SK-N-SH (cell line): ENCODE measurements at regions not wholly inside any gene's neighbourhood (a gene's known extent, or its start where the extent isn't known, plus 50 kb on each side); places are given as distances from the start of the nearest gene placed in this dataset.
A peak's percentile ranks its signal among the peaks of the same experiment; 100 is the strongest.

Source experiments
- CTCF ChIA-PET: fragments of 300-600, 350-600 bp; formaldehyde crosslinking; extraction: SDS; loops from one replicate; lab custom pipeline; 2021; lab: Yijun Ruan, JAX
- POLR2A ChIA-PET: fragments of 350-600 bp; sonication (Branson Sonifier 250); formaldehyde crosslinking; extraction: SDS; loops from one replicate; lab custom pipeline; 2020; ENCODE audit warnings: antibody characterized with exemption, inconsistent platforms; lab: Yijun Ruan, JAX
- DNase-seq: peaks from one replicate; pipeline ENCODE4 v3.0.0; 2012
- H2AFZ ChIP-seq: fragments of 200-600 bp; sonication (generic); 2 replicates; pipeline ENCODE4 v1.8.1; 2016; ENCODE audit warnings: antibody characterized with exemption, mild to moderate bottlenecking, low read depth
- H3F3A ChIP-seq: fragments of 200-600 bp; sonication (generic); replicated peaks from 2 replicates; pipeline ENCODE3; 2016; ENCODE audit warnings: antibody characterized with exemption, mild to moderate bottlenecking; ENCODE audit not compliant: insufficient read depth
- H3K27ac ChIP-seq, 2 experiments: fragments of 200-500 bp in 1 of 2; fragments of 200-600 bp in 1 of 2; sonication (Bioruptor generic) in 1 of 2; sonication (generic), shearing (Covaris generic) in 1 of 2; 2 replicates each; pipeline versions ENCODE4 v1.5.1 to v1.6.1; 2014 to 2016; ENCODE audit warnings: low read depth in 2 of 2, inconsistent platforms in 1 of 2, low read length in 1 of 2, mild to moderate bottlenecking in 1 of 2, mixed read lengths in 1 of 2
- H3K27me3 ChIP-seq: fragments of 200-600 bp; sonication (generic), shearing (Covaris generic); 2 replicates; pipeline ENCODE4 v1.6.1; 2016; ENCODE audit warnings: mixed run types; ENCODE audit not compliant: insufficient read depth
- H3K36me3 ChIP-seq, 2 experiments: fragments of 200-500 bp in 1 of 2; fragments of 200-600 bp in 1 of 2; sonication (Bioruptor generic) in 1 of 2; sonication (generic) in 1 of 2; replicated peaks in 1 of 2; 2 replicates each; pipeline versions ENCODE3 to v1.5.1; 2014 to 2016; ENCODE audit warnings: low read length in 1 of 2, mild to moderate bottlenecking in 1 of 2; ENCODE audit not compliant: insufficient read depth in 2 of 2, control insufficient read depth in 1 of 2
- H3K4me1 ChIP-seq, 2 experiments: fragments of 200-500 bp in 1 of 2; fragments of 200-600 bp in 1 of 2; sonication (Bioruptor generic) in 1 of 2; sonication (generic), shearing (Covaris generic) in 1 of 2; 2 replicates each; pipeline versions ENCODE4 v1.5.1 to v1.6.1; 2014 to 2016; ENCODE audit warnings: low read depth in 1 of 2, low read length in 1 of 2, mixed run types in 1 of 2; ENCODE audit not compliant: insufficient read depth in 2 of 2, control insufficient read depth in 1 of 2
- H3K4me2 ChIP-seq: fragments of 200-600 bp; sonication (generic), shearing (Covaris generic); 2 replicates; pipeline ENCODE4 v1.6.1; 2017; ENCODE audit warnings: mixed run types
- H3K4me3 ChIP-seq, 2 experiments: fragments of 200-500 bp in 1 of 2; fragments of 200-600 bp in 1 of 2; sonication (Bioruptor generic) in 1 of 2; sonication (generic), shearing (Covaris generic) in 1 of 2; 2 replicates each; pipeline versions ENCODE4 v1.5.1 to v1.8.1; 2014 to 2016; ENCODE audit warnings: low read depth in 2 of 2, inconsistent platforms in 1 of 2, low read length in 1 of 2, mild to moderate bottlenecking in 1 of 2, mixed read lengths in 1 of 2, moderate library complexity in 1 of 2
- H3K79me2 ChIP-seq: fragments of 200-600 bp; sonication (generic); 2 replicates; pipeline ENCODE4 v1.8.1; 2017; ENCODE audit warnings: mild to moderate bottlenecking; ENCODE audit not compliant: insufficient read depth
- H3K9ac ChIP-seq: fragments of 200-600 bp; sonication (generic); 2 replicates; pipeline ENCODE4 v1.6.1; 2017; ENCODE audit warnings: mixed run types
- H3K9me2 ChIP-seq: fragments of 200-600 bp; sonication (generic); 2 replicates; pipeline ENCODE4 v1.6.1; 2017; ENCODE audit warnings: mixed run types
- H3K9me3 ChIP-seq: fragments of 200-600 bp; sonication (generic); 2 replicates; pipeline ENCODE4 v1.6.1; 2017; ENCODE audit warnings: mixed run types, mild to moderate bottlenecking, moderate library complexity
- H4K20me1 ChIP-seq: fragments of 200-600 bp; sonication (generic); 2 replicates; pipeline ENCODE4 v1.6.1; 2017; ENCODE audit warnings: mild to moderate bottlenecking, mixed run types; ENCODE audit not compliant: insufficient read depth
- CHD2 ChIP-seq: fragments of 150-350 bp; IDR thresholded peaks from 2 replicates; pipeline ENCODE4 v1.6.1; 2018; ENCODE audit warnings: low read length; ENCODE audit not compliant: partially characterized antibody
- ELF1 ChIP-seq: IDR thresholded peaks from 2 replicates; pipeline ENCODE4 v1.4.0; 2012
- EP300 ChIP-seq, 2 experiments: IDR thresholded peaks; 2 replicates each; pipeline versions ENCODE4 v1.4.0 to v1.6.1; 2012; ENCODE audit warnings: borderline replicate concordance in 1 of 2, low read depth in 1 of 2, low read length in 1 of 2
- GABPA ChIP-seq: IDR thresholded peaks from 2 replicates; pipeline ENCODE4 v1.4.0; 2012; ENCODE audit warnings: low read depth, mild to moderate bottlenecking
- MEF2A ChIP-seq: IDR thresholded peaks from 2 replicates; pipeline ENCODE4 v1.4.0; 2012; ENCODE audit warnings: low read depth, borderline replicate concordance
- NRF1 ChIP-seq: IDR thresholded peaks from 2 replicates; pipeline ENCODE4 v1.6.1; 2012; ENCODE audit warnings: low read depth, mild to moderate bottlenecking, low read length
- POLR2AphosphoS5 ChIP-seq: IDR thresholded peaks from 2 replicates; pipeline ENCODE4 v1.6.1; 2012; ENCODE audit warnings: low read depth, low read length
- SIN3A ChIP-seq: IDR thresholded peaks from 2 replicates; pipeline ENCODE4 v1.6.1; 2012; ENCODE audit warnings: low read depth, mild to moderate bottlenecking, low read length, moderate library complexity, borderline replicate concordance
- SMC3 ChIP-seq: IDR thresholded peaks from 2 replicates; pipeline ENCODE4 v1.6.1; 2012; ENCODE audit warnings: low read depth, low read length, improper control_type of control experiment
- TCF12 ChIP-seq: IDR thresholded peaks from 2 replicates; pipeline ENCODE4 v1.4.0; 2012
- TEAD4 ChIP-seq: IDR thresholded peaks from 2 replicates; pipeline ENCODE4 v1.4.0; 2012; ENCODE audit warnings: mild to moderate bottlenecking, borderline replicate concordance; ENCODE audit not compliant: insufficient read depth
- WGBS: methylation state at CpG from one replicate; pipeline ENCODE4 v1.1.6; 2017; ENCODE audit warnings: low lambda C conversion rate; 5-methylcytosine and 5-hydroxymethylcytosine counted together
- TF ChIP-seq, protein P1 (sequence below): IDR thresholded peaks from 2 replicates; pipeline ENCODE4 v1.4.0; 2012; ENCODE audit warnings: low read depth
- TF ChIP-seq, protein P2 (sequence below): IDR thresholded peaks from 2 replicates; pipeline ENCODE4 v1.4.0; 2012; ENCODE audit warnings: low read depth, borderline replicate concordance
- TF ChIP-seq, protein P3 (sequence below): IDR thresholded peaks from 2 replicates; pipeline ENCODE4; 2012
- TF ChIP-seq, protein P4 (sequence below): IDR thresholded peaks from 2 replicates; pipeline ENCODE4 v1.4.0; 2012; ENCODE audit warnings: low read depth, borderline replicate concordance

DNA sequence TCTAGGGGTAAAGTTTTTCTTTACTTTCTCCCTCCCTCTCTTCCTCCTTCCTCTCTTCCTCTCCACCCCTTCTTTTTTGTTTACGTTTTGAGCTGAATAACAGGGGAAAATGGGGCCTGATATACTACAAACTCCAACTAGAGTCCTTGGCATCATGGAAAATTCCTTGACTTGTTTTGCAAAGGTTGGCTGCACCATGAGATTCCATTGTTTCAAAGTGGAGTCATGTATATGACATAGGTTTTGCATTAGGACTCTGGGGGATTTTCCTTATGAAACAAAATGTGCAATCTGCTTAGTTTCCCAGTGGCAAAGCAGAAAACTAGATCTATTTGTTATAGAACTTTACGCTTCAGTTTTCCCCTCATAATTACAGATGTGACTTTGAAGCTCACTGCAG, 233.5 kb upstream of the PGRMC2 start:
- H3K9me2 ChIP-seq = no peaks in the 10 kb centered on the region
- H3K4me3 ChIP-seq = no peak overlapping the region
- no peaks in the 10 kb centered on the region for H3K79me2 ChIP-seq
- H3F3A ChIP-seq = peaks cover 21% of the 10 kb centered on the region
- H3K27me3 ChIP-seq = no peaks in the 10 kb centered on the region
- no peak overlapping the region for H3K4me2 ChIP-seq
- no peaks in the 10 kb centered on the region for H3K9me3 ChIP-seq
- no peak for DNase-seq
- H3K36me3 ChIP-seq = no peaks in the 10 kb centered on the region
- no peak overlapping the region for H2AFZ ChIP-seq
- TF ChIP-seq, protein P1, sequence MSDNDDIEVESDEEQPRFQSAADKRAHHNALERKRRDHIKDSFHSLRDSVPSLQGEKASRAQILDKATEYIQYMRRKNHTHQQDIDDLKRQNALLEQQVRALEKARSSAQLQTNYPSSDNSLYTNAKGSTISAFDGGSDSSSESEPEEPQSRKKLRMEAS = no peak
- TF ChIP-seq NRF1 (no peak), SMC3 (no peak), POLR2AphosphoS5 (no peak)
- TF ChIP-seq, all 33 proteins: peak for 0
- H3K9ac ChIP-seq = no peak overlapping the region
- no peaks in the 10 kb centered on the region for H4K20me1 ChIP-seq
- ChIA-PET POLR2A (no interaction called here), CTCF (interaction anchor here (1.6 kb wide), 1 partner anchor 67 kb away, joined by 5 read pairs; no protein-coding TSS in a partner anchor)
- peak overlapping the region in 1 of 2 experiments; percentile 37; a peak in 2 of 4 replicates for H3K27ac ChIP-seq
- WGBS = 85% methylated on average over 2 of the region's 2 CpGs
- H3K4me1 ChIP-seq = peaks cover 23 to 40% of the 10 kb centered on the region in 2 experiments

DNA sequence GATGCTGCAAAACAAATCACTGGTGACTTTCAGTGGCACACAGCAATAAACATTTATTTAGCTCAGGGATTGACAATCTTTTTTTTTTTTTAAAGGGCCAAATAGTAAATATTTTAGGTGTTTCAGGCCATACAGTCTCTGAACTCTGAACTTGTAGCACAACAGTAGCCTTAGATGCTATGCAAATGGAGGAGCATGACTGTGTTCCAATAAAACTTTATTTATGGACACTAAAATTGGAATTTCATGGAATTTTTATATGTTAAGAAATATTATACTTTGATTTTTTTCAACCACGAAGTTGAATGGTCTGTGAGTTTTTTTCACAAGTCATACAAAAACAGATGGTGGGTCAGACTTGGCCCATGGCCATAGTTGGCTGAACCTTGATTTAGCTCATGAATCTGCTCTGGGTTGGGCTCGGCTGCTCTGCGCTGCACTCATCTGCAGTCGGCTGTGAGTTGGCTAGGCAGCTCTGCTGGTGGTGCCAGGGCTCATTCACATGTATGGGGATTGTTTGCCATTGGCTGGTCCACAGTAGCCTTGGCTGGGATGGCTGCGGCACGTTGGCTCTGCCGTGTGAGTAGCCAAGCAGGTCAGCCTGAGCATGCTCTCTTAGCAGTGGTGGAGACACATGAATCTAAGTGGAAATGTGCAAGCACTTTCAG, 231.7 kb upstream of the PGRMC2 start:
- Histone ChIP-seq H3K9ac (no peak overlapping the region), H3K9me3 (peaks cover 3% of the 10 kb centered on the region; the same call in 1 of the 2 replicates), H3K27ac (peak overlapping the region; percentile 93 to 94), H3K9me2 (no peaks in the 10 kb centered on the region), H4K20me1 (no peaks in the 10 kb centered on the region), H2AFZ (no peak overlapping the region), H3F3A (peaks cover 17% of the 10 kb centered on the region), H3K4me3 (no peak overlapping the region)
- 88% methylated on average over 4 of the region's 7 CpGs for WGBS
- TF ChIP-seq TCF12 (peak; percentile 6; the same call in 1 of the 2 replicates), GABPA (no peak)
- TF ChIP-seq, all 33 proteins: peak for 1
- Histone ChIP-seq H3K27me3 (no peaks in the 10 kb centered on the region), H3K79me2 (no peaks in the 10 kb centered on the region), H3K4me2 (no peak overlapping the region), H3K36me3 (no peaks in the 10 kb centered on the region), H3K4me1 (peaks cover 22 to 25% of the 10 kb centered on the region in 2 experiments)
- no peak for DNase-seq
- ChIA-PET POLR2A (interaction anchor here (0.6 kb wide), 1 partner anchor 231 kb away, joined by 3 read pairs; no protein-coding TSS in a partner anchor), CTCF (no interaction called here)

DNA sequence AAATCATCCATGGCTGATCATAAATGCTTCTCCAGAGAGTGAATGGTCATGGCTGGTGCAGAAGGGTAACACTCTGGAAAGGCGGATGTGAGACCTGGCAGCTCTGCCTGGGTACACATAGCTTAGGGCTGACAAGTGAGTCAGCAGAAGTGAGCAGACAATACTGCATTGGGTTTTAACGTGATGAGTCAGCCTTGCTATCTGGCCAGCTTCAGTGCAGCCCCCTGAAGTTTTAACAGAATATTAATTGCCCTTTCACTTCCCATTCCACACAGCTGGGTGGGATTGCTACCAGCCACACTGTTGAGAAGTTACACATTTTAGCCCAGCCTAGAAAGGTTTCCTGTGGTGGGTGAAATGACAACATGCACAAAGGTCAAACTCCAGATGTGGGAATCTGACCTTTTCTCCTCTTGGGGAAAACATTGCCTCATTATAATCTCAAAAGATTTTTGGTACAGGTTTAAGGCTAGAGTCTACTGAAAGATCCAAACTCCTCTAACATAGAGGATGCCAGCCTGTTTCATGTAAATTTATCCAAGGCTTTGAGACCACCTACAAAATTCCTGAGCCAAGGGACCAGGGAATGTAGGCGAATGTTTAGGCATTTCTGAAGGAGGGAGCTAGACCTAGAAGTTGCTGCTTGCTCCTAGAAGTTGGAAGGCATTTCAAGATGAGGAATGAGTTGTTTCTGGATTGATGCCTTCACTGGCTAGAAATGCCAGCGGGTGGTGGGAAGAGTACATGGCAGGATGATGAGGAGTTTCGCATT, 230.3 kb upstream of the PGRMC2 start:
- peak overlapping the region; percentile 93 to 94 for H3K27ac ChIP-seq
- CTCF ChIA-PET = interaction anchor here (1.5 kb wide), 1 partner anchor 292 kb away, joined by 3 read pairs; no protein-coding TSS in a partner anchor
- H3K79me2 ChIP-seq = no peaks in the 10 kb centered on the region
- no peaks in the 10 kb centered on the region for H4K20me1 ChIP-seq
- no peaks in the 10 kb centered on the region for H3K36me3 ChIP-seq
- peaks cover 5% of the 10 kb centered on the region; the same call in 1 of the 2 replicates for H3K9me3 ChIP-seq
- DNase-seq = peak; percentile 31
- WGBS = 49% methylated on average over 5 of the region's 5 CpGs
- H2AFZ ChIP-seq = peak overlapping the region; percentile 51
- H3K27me3 ChIP-seq = no peaks in the 10 kb centered on the region
- H3K4me1 ChIP-seq = peaks cover 22 to 25% of the 10 kb centered on the region in 2 experiments
- peak overlapping the region in 1 of 2 experiments; percentile 24; a peak in 1 of 4 replicates for H3K4me3 ChIP-seq
- POLR2A ChIA-PET = no interaction called here
- H3K9me2 ChIP-seq = no peaks in the 10 kb centered on the region
- peaks cover 17% of the 10 kb centered on the region for H3F3A ChIP-seq
- peak overlapping the region; percentile 64 for H3K4me2 ChIP-seq
- peak overlapping the region; percentile 51 for H3K9ac ChIP-seq
- TF ChIP-seq NRF1 = no peak
- TF ChIP-seq CHD2 = no peak
- TF ChIP-seq SIN3A = no peak; the same call in 1 of the 2 replicates
- TF ChIP-seq, protein P2, sequence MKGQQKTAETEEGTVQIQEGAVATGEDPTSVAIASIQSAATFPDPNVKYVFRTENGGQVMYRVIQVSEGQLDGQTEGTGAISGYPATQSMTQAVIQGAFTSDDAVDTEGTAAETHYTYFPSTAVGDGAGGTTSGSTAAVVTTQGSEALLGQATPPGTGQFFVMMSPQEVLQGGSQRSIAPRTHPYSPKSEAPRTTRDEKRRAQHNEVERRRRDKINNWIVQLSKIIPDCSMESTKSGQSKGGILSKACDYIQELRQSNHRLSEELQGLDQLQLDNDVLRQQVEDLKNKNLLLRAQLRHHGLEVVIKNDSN = no peak
- TF ChIP-seq TCF12 = peak; percentile 100
- TF ChIP-seq EP300 (IDR thresholded peaks at IDR 0.05; ENCODE audit: borderline replicate concordance in 1 of 2, low read depth in 1 of 2, low read length in 1 of 2) = peak; percentile 83 to 98
- TF ChIP-seq, protein P3, sequence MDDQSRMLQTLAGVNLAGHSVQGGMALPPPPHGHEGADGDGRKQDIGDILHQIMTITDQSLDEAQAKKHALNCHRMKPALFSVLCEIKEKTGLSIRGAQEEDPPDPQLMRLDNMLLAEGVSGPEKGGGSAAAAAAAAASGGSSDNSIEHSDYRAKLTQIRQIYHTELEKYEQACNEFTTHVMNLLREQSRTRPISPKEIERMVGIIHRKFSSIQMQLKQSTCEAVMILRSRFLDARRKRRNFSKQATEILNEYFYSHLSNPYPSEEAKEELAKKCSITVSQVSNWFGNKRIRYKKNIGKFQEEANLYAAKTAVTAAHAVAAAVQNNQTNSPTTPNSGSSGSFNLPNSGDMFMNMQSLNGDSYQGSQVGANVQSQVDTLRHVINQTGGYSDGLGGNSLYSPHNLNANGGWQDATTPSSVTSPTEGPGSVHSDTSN = peak; percentile 97
- TF ChIP-seq ELF1 = 0 out of 2 replicates have a peak, but pooled peaks have one; percentile 31
- TF ChIP-seq TEAD4 = peak; percentile 90
- TF ChIP-seq, protein P4, sequence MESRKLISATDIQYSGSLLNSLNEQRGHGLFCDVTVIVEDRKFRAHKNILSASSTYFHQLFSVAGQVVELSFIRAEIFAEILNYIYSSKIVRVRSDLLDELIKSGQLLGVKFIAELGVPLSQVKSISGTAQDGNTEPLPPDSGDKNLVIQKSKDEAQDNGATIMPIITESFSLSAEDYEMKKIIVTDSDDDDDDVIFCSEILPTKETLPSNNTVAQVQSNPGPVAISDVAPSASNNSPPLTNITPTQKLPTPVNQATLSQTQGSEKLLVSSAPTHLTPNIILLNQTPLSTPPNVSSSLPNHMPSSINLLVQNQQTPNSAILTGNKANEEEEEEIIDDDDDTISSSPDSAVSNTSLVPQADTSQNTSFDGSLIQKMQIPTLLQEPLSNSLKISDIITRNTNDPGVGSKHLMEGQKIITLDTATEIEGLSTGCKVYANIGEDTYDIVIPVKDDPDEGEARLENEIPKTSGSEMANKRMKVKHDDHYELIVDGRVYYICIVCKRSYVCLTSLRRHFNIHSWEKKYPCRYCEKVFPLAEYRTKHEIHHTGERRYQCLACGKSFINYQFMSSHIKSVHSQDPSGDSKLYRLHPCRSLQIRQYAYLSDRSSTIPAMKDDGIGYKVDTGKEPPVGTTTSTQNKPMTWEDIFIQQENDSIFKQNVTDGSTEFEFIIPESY = peak; percentile 71
- peak; percentile 19; the same call in 1 of the 2 replicates for TF ChIP-seq MEF2A
